ENCODE measurements at regions not wholly inside any gene's neighbourhood (a gene's known extent, or its start where the extent isn't known, plus 50 kb on each side); places are given as distances from the start of the nearest gene placed in this dataset.

DNA sequence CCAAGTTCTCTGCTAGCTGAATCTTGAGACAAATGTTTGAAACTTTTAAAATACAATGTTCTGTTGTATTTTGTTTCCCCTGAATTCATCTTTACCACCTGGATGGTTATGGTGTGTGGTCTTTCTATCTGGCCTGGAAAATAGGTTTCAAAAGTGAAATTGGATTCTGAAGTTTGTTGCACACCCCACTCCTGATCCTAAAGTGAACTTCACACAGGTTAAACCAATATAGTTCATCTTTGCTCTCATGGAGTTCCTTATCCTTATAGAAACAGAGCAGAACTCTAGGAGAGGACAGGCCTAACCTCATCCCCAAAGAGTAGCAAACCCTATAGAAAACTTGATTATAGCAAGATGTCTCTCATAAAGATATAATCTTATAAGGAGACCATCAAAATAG lies 179.4 kb upstream of the BCL6 start:
- no peak overlapping the region for H4K8ac ChIP-seq (ENCODE audit: low read depth in 2 of 2, low read length in 2 of 2)
- no peak overlapping the region for H3K56ac ChIP-seq (ENCODE audit: extremely low read depth, insufficient read depth, low read length)
- TF ChIP-seq ELK1 (IDR thresholded peaks at IDR 0.05; ENCODE audit: borderline replicate concordance, low read depth, low read length): no peak
- no peak for TF ChIP-seq POLR2A (IDR thresholded peaks at IDR 0.05; ENCODE audit: low read depth, low read length)
- TF ChIP-seq RAD21 (IDR thresholded peaks at IDR 0.05; ENCODE audit: low read length): no peak
- no peak for TF ChIP-seq CHD1 (IDR thresholded peaks at IDR 0.05; ENCODE audit: low read depth, low read length)
- TF ChIP-seq, protein P1, sequence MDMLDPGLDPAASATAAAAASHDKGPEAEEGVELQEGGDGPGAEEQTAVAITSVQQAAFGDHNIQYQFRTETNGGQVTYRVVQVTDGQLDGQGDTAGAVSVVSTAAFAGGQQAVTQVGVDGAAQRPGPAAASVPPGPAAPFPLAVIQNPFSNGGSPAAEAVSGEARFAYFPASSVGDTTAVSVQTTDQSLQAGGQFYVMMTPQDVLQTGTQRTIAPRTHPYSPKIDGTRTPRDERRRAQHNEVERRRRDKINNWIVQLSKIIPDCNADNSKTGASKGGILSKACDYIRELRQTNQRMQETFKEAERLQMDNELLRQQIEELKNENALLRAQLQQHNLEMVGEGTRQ (IDR thresholded peaks at IDR 0.05; ENCODE audit: low read depth, low read length): no peak
- TF ChIP-seq CEBPB (IDR thresholded peaks at IDR 0.05; ENCODE audit: low read depth, low read length): no peak
- no peak for TF ChIP-seq RFX5 (IDR thresholded peaks at IDR 0.05; ENCODE audit: low read depth, low read length)
- TF ChIP-seq RCOR1 (IDR thresholded peaks at IDR 0.05; ENCODE audit: insufficient replicate concordance, low read length): no peak
- no peak for TF ChIP-seq MAFK (IDR thresholded peaks at IDR 0.05; ENCODE audit: low read depth, low read length)
- no peak for TF ChIP-seq FOS (IDR thresholded peaks at IDR 0.05; ENCODE audit: low read depth, low read length)
- no peak for TF ChIP-seq SMC3 (IDR thresholded peaks at IDR 0.05; ENCODE audit: low read depth, low read length)
- no peak for TF ChIP-seq NFE2L2 (IDR thresholded peaks at IDR 0.05; ENCODE audit: low read depth, low read length)
- no peak for TF ChIP-seq CTCF (conservative IDR thresholded peaks at IDR 0.05; ENCODE audit: low read depth, low read length)
- no peak for TF ChIP-seq BHLHE40 (IDR thresholded peaks at IDR 0.05; ENCODE audit: low read depth, low read length)
- TF ChIP-seq MXI1 (IDR thresholded peaks at IDR 0.05; ENCODE audit: borderline replicate concordance, low read depth, low read length): no peak
- no peak for TF ChIP-seq MAZ (IDR thresholded peaks at IDR 0.05; ENCODE audit: borderline replicate concordance, low read depth, low read length)
- H3K9ac ChIP-seq (ENCODE audit: low read depth, low read length): no peak overlapping the region
- no TSS peak for BruUV-seq (replicated peaks)
- no peak overlapping the region for H3K23ac ChIP-seq (ENCODE audit: low read depth, low read length)
- H2BK20ac ChIP-seq (ENCODE audit: low read depth, low read length): no peak overlapping the region
- H4K20me1 ChIP-seq (ENCODE audit: insufficient read depth, low read length): no peaks in the 10 kb centered on the region
- no peaks in the 10 kb centered on the region for H3K9me1 ChIP-seq (ENCODE audit: insufficient read depth, low read length)
- in situ Hi-C loops (cut with MboI; ENCODE audit: low sequenced_read_pairs) (no loop called here), intact Hi-C loops (cut with micrococcal nuclease) (no loop called here), dilution Hi-C loops (cut with HindIII; ENCODE audit: low sequenced_read_pairs, unreplicated experiment) (no loop called here)
- no peaks in the 10 kb centered on the region for H3K27me3 ChIP-seq (ENCODE audit: control insufficient read depth, insufficient read depth, low read length)
- H3K36me3 ChIP-seq (ENCODE audit: control insufficient read depth, insufficient read depth, low read length): no peaks in the 10 kb centered on the region
- H3K27ac ChIP-seq (ENCODE audit: insufficient read depth, low read length): no peak overlapping the region
- no peak overlapping the region for H2AFZ ChIP-seq (replicated peaks; ENCODE audit: low read length, poor library complexity)
- H2BK5ac ChIP-seq (ENCODE audit: low read depth, low read length, poor library complexity, severe bottlenecking): no peak overlapping the region
- no peak overlapping the region for H3K4me3 ChIP-seq (ENCODE audit: insufficient read depth, low read depth, low read length)
- no peak overlapping the region for H3K4me2 ChIP-seq (ENCODE audit: low read depth, low read length)
- no peak overlapping the region for H2AK5ac ChIP-seq (ENCODE audit: low read depth, low read length)
- H2BK120ac ChIP-seq (ENCODE audit: low read depth, low read length): no peak overlapping the region
- no peak overlapping the region for H3K14ac ChIP-seq (replicated peaks; ENCODE audit: low read depth, low read length)
- no peak overlapping the region for H2BK15ac ChIP-seq (ENCODE audit: low read depth, low read length)
- H4K5ac ChIP-seq (ENCODE audit: low read depth, low read length): no peak overlapping the region
- DNase-seq (no peak), ATAC-seq (ENCODE audit: low read depth) (no peak)
- H3K9me3 ChIP-seq (ENCODE audit: control insufficient read depth, insufficient read depth, low read length): 0 out of 2 replicates have a peak, but pooled peaks cover 3% of the 10 kb centered on the region
- no peak overlapping the region for H4K91ac ChIP-seq (ENCODE audit: insufficient read depth, low read depth, low read length)
- no peak overlapping the region for H3K4ac ChIP-seq (ENCODE audit: low read depth, low read length)
- no peak overlapping the region for H2AK9ac ChIP-seq (replicated peaks; ENCODE audit: low read depth, low read length, poor library complexity)
- peaks cover 14% of the 10 kb centered on the region for H3K4me1 ChIP-seq (ENCODE audit: control insufficient read depth, insufficient read depth, low read length)
- ChIA-PET CTCF (interaction anchor here (0.7 kb wide), 1 partner anchor 47 kb away, joined by 3 read pairs; no protein-coding TSS in a partner anchor), POLR2A (ENCODE audit: unreplicated experiment) (no interaction called here)
- H3K18ac ChIP-seq (ENCODE audit: low read depth, low read length): no peak overlapping the region
- no peaks in the 10 kb centered on the region for H3K79me1 ChIP-seq (ENCODE audit: low read depth in 1 of 2, low read length in 2 of 2)

Data from IMR-90 (cell line).